Testis (tissue), 2 donors: ENCODE measurements at regions not wholly inside any gene's neighbourhood (a gene's known extent, or its start where the extent isn't known, plus 50 kb on each side); places are given as distances from the start of the nearest gene placed in this dataset.
"Not testable (repeated sequence)": the region's sequence is repeated elsewhere in the genome, so short reads cannot be mapped to it uniquely, and the experiment has no call there.

Experiments used
- DNase-seq: peaks from one replicate; pipeline ENCODE4 v3.0.0-alpha.2; 2019
- H3K27ac ChIP-seq, 2 donors: fragments of 200-600 bp; sonication (generic); one replicate each; pipeline ENCODE4 v1.5.1; 2019
- H3K27me3 ChIP-seq: fragments of 200-600 bp; sonication (generic); one replicate; pipeline ENCODE4 v1.5.1; 2019
- H3K36me3 ChIP-seq: fragments of 200-600 bp; sonication (generic); one replicate; pipeline ENCODE4 v1.5.1; 2017; ENCODE audit warnings: low read depth; ENCODE audit errors: missing control alignments
- H3K4me1 ChIP-seq: fragments of 200-600 bp; sonication (generic); one replicate; pipeline ENCODE4 v1.5.1; 2019
- H3K4me3 ChIP-seq, 2 donors: fragments of 200-600 bp; sonication (generic); one replicate each; pipeline ENCODE4 v1.5.1; 2017 to 2019
- H3K9me3 ChIP-seq: fragments of 200-600 bp; sonication (generic); one replicate; pipeline ENCODE4 v1.5.1; 2017
- CTCF ChIP-seq, 3 experiments: fragments of 450-650 bp in 2 of 3; fragments of 200-600 bp in 1 of 3; sonication (generic) in 1 of 3; IDR thresholded peaks; one replicate each; pipeline ENCODE4 v1.5.1; 2016 to 2019; ENCODE audit warnings: antibody characterized with exemption in 3 of 3, mild to moderate bottlenecking in 2 of 3, moderate library complexity in 1 of 3
- POLR2A ChIP-seq: fragments of 450-650 bp; IDR thresholded peaks from one replicate; pipeline ENCODE4 v1.6.1; 2017; ENCODE audit warnings: antibody characterized with exemption, mild to moderate bottlenecking, moderate library complexity
- WGBS, 2 donors: methylation state at CpG; one replicate each; pipeline ENCODE4 v1.1.5; 2018; 5-methylcytosine and 5-hydroxymethylcytosine counted together
- intact Hi-C: fragments of 100-400 bp; cut with DNase I; formaldehyde crosslinking; loops from one replicate; pipeline ENCODE4 v1.15.1; 2023; ENCODE audit warnings: low total_unique reads

- TF ChIP-seq POLR2A (no peak), CTCF (IDR thresholded peaks at IDR 0.05) (no peak)
- no peak for DNase-seq
- H3K36me3 ChIP-seq, result no peaks in the 10 kb centered on the region
- intact Hi-C loops, result no loop called here
- H3K9me3 ChIP-seq, result no peaks in the 10 kb centered on the region
- no peak overlapping the region for H3K27ac ChIP-seq
- no peaks in the 10 kb centered on the region for H3K4me1 ChIP-seq
- no peaks in the 10 kb centered on the region for H3K27me3 ChIP-seq
- no peak overlapping the region for H3K4me3 ChIP-seq
Measured at GRCh38 chrX:64792598-64793337, 183.5 kb downstream of the ZC4H2 start.

GRCh38 chrX:64782923-64783322, 193.3 kb downstream of the ZC4H2 start:
- intact Hi-C loops, result no loop called here
- H3K27ac ChIP-seq, result no peak overlapping the region
- 72 to 74% methylated on average over 5 of the region's 5 CpGs for WGBS, 2 donors
- no peaks in the 10 kb centered on the region for H3K9me3 ChIP-seq
- no peak overlapping the region for H3K4me3 ChIP-seq
- TF ChIP-seq CTCF (IDR thresholded peaks at IDR 0.05) (no peak), POLR2A (no peak)
- no peaks in the 10 kb centered on the region for H3K4me1 ChIP-seq
- H3K36me3 ChIP-seq, result no peaks in the 10 kb centered on the region
- DNase-seq, result no peak
- H3K27me3 ChIP-seq, result no peaks in the 10 kb centered on the region

- no peak overlapping the region for H3K27ac ChIP-seq
- 65 to 72% methylated on average over 4 of the region's 4 CpGs for WGBS, 2 donors
- no peaks in the 10 kb centered on the region for H3K4me1 ChIP-seq
- H3K4me3 ChIP-seq, result no peak overlapping the region
- H3K36me3 ChIP-seq, result no peaks in the 10 kb centered on the region
- DNase-seq, result no peak
- no peaks in the 10 kb centered on the region for H3K27me3 ChIP-seq
- intact Hi-C loops, result no loop called here
- TF ChIP-seq CTCF (IDR thresholded peaks at IDR 0.05), result no peak
- TF ChIP-seq POLR2A, result no peak
- H3K9me3 ChIP-seq, result no peaks in the 10 kb centered on the region
Measured at GRCh38 chrX:64758047-64758446, 218.2 kb downstream of the ZC4H2 start.

GRCh38 chrX:64739792-64740378, 236.4 kb downstream of the ZC4H2 start:
- Histone ChIP-seq H3K9me3 (no peaks in the 10 kb centered on the region), H3K36me3 (no peaks in the 10 kb centered on the region), H3K4me3 (no peak overlapping the region), H3K27me3 (no peaks in the 10 kb centered on the region), H3K4me1 (no peaks in the 10 kb centered on the region), H3K27ac (no peak overlapping the region)
- TF ChIP-seq CTCF (IDR thresholded peaks at IDR 0.05) (no peak), POLR2A (no peak)
- DNase-seq, result no peak
- 63 to 80% methylated on average over 1 to 7 of the region's 7 CpGs for WGBS, 2 donors
- intact Hi-C loops, result no loop called here

- H3K4me3 ChIP-seq, result no peak overlapping the region
- no peak for DNase-seq
- H3K4me1 ChIP-seq, result no peaks in the 10 kb centered on the region
- no peak overlapping the region for H3K27ac ChIP-seq
- H3K9me3 ChIP-seq, result no peaks in the 10 kb centered on the region
- no peaks in the 10 kb centered on the region for H3K27me3 ChIP-seq
- H3K36me3 ChIP-seq, result no peaks in the 10 kb centered on the region
- 54 to 84% methylated on average over 6 to 9 of the region's 9 CpGs for WGBS, 2 donors
- intact Hi-C loops, result no loop called here
- TF ChIP-seq POLR2A (no peak), CTCF (IDR thresholded peaks at IDR 0.05) (no peak)
Measured at GRCh38 chrX:64698317-64698716, 277.9 kb downstream of the ZC4H2 start.

- DNase-seq, intact Hi-C loops, H3K9me3 ChIP-seq, H3K4me3 ChIP-seq, H3K27me3 ChIP-seq, H3K27ac ChIP-seq, H3K4me1 ChIP-seq, H3K36me3 ChIP-seq: not testable (repeated sequence)
- WGBS, 2 donors, result 54 to 73% methylated on average over 4 to 6 of the region's 7 CpGs
Measured at GRCh38 chrX:64695372-64695771, 280.9 kb downstream of the ZC4H2 start.
